Small intestine (tissue), 7 donors: ENCODE measurements at regions not wholly inside any gene's neighbourhood (a gene's known extent, or its start where the extent isn't known, plus 50 kb on each side); places are given as distances from the start of the nearest gene placed in this dataset.
"Not testable (repeated sequence)": the region's sequence is repeated elsewhere in the genome, so short reads cannot be mapped to it uniquely, and the experiment has no call there.

Source experiments
- DNase-seq, 2 donors: peaks; one replicate each; pipeline versions ENCODE4 v3.0.0 to v3.0.0-alpha.2; 2013
- FAIRE-seq: peaks from 2 replicates; lab custom pipeline; 2012; peaks lifted over from hg19 to GRCh38; lab: Jason Lieb, UNC
- H3K27ac ChIP-seq, 3 donors: one replicate each; pipeline ENCODE4 v1.5.1; 2013; ENCODE audit warnings: low read length in 2 of 3, mild to moderate bottlenecking in 2 of 3, control low read depth in 1 of 3, inconsistent platforms in 1 of 3, low read depth in 1 of 3, moderate library complexity in 1 of 3
- H3K27me3 ChIP-seq, 3 donors: one replicate each; pipeline ENCODE4 v1.6.1; 2013; ENCODE audit warnings: low read length in 3 of 3, inconsistent platforms in 1 of 3; ENCODE audit not compliant: control insufficient read depth in 3 of 3, insufficient read depth in 3 of 3
- H3K36me3 ChIP-seq, 3 donors: one replicate each; pipeline ENCODE4 v1.6.1; 2013; ENCODE audit warnings: low read length in 3 of 3, inconsistent platforms in 1 of 3, low read depth in 1 of 3, mild to moderate bottlenecking in 1 of 3, moderate library complexity in 1 of 3; ENCODE audit not compliant: control insufficient read depth in 3 of 3, insufficient read depth in 2 of 3
- H3K4me1 ChIP-seq, 3 donors: one replicate each; pipeline ENCODE4 v1.6.1; 2013; ENCODE audit warnings: low read length in 2 of 3, inconsistent platforms in 1 of 3, low read depth in 1 of 3, mild to moderate bottlenecking in 1 of 3, moderate library complexity in 1 of 3; ENCODE audit not compliant: control insufficient read depth in 3 of 3, insufficient read depth in 2 of 3
- H3K4me3 ChIP-seq, 3 donors: one replicate each; pipeline ENCODE4 v1.5.1; 2013; ENCODE audit warnings: low read length in 3 of 3, control low read depth in 1 of 3, inconsistent platforms in 1 of 3, low read depth in 1 of 3, mild to moderate bottlenecking in 1 of 3, moderate library complexity in 1 of 3
- H3K9me3 ChIP-seq, 2 donors: one replicate each; pipeline ENCODE4 v1.6.1; 2013; ENCODE audit warnings: low read depth in 1 of 2, low read length in 1 of 2; ENCODE audit not compliant: control insufficient read depth in 2 of 2, insufficient read depth in 1 of 2
- WGBS, 3 donors: extraction: QIAGEN DNeasy Blood & Tissue Kit; methylation state at CpG; one replicate each; pipeline ENCODE4 v1.1.7; 2013; 5-methylcytosine and 5-hydroxymethylcytosine counted together
- donor health status: healthy with polysubstance abuse.
- donor health status: control.
- donor health status: control.
- donor health status: Bipolar disorder and iron deficiency.
- donor health status: healthy.

- Histone ChIP-seq H3K4me3 (no peak overlapping the region), H3K4me1 (no peaks in the 10 kb centered on the region), H3K27me3 (no peaks in the 10 kb centered on the region), H3K9me3 (peaks cover 0 to 2% of the 10 kb centered on the region in 2 donors), H3K36me3 (no peaks in the 10 kb centered on the region), H3K27ac (no peak overlapping the region)
- no peak for FAIRE-seq
- no peak for DNase-seq
- 87 to 96% (median 91%) methylated on average over 10 of the region's 10 CpGs for WGBS, 3 donors
Measured at GRCh38 chr6:168189200-168190013, 110.4 kb upstream of the FRMD1 start.

GRCh38 chr6:168188369-168189199 lies 109.6 kb upstream of the FRMD1 start:
- WGBS, 3 donors, result 80 to 84% (median 83%) methylated on average over 17 of the region's 17 CpGs
- no peak overlapping the region for H3K4me3 ChIP-seq
- H3K4me1 ChIP-seq, result no peaks in the 10 kb centered on the region
- DNase-seq (no peak), FAIRE-seq (no peak)
- no peaks in the 10 kb centered on the region for H3K36me3 ChIP-seq
- H3K27ac ChIP-seq, result no peak overlapping the region
- H3K27me3 ChIP-seq, result no peaks in the 10 kb centered on the region
- H3K9me3 ChIP-seq, result peaks cover 0 to 2% of the 10 kb centered on the region in 2 donors

- FAIRE-seq (no peak), DNase-seq (no peak)
- WGBS, 3 donors, result 83 to 91% (median 87%) methylated on average over 5 of the region's 5 CpGs
Measured at GRCh38 chr6:168186438-168186837, 107.4 kb upstream of the FRMD1 start.

GRCh38 chr6:168186018-168186417 lies 107.0 kb upstream of the FRMD1 start:
- H3K4me3 ChIP-seq, DNase-seq, H3K4me1 ChIP-seq, H3K27me3 ChIP-seq, H3K36me3 ChIP-seq, FAIRE-seq, H3K27ac ChIP-seq, H3K9me3 ChIP-seq: not testable (repeated sequence)
- WGBS, 3 donors, result 71 to 87% (median 84%) methylated on average over 1 of the region's 1 CpG

More at GRCh38 chr6:168186438-168186837, 107.4 kb upstream of the FRMD1 start:
- H3K27ac ChIP-seq, result no peak overlapping the region
- H3K27me3 ChIP-seq, result no peaks in the 10 kb centered on the region
- no peak overlapping the region for H3K4me3 ChIP-seq
- peaks cover 0 to 2% of the 10 kb centered on the region in 2 donors for H3K9me3 ChIP-seq
- no peaks in the 10 kb centered on the region for H3K36me3 ChIP-seq
- no peaks in the 10 kb centered on the region for H3K4me1 ChIP-seq

- peaks cover 0 to 2% of the 10 kb centered on the region in 2 donors for H3K9me3 ChIP-seq
- 90 to 96% (median 91%) methylated on average over 5 of the region's 5 CpGs for WGBS, 3 donors
- H3K4me3 ChIP-seq, result no peak overlapping the region
- H3K36me3 ChIP-seq, result no peaks in the 10 kb centered on the region
- DNase-seq (no peak), FAIRE-seq (no peak)
- no peaks in the 10 kb centered on the region for H3K27me3 ChIP-seq
- H3K27ac ChIP-seq, result no peak overlapping the region
- peaks cover 0 to 5% (median 0%) of the 10 kb centered on the region in 3 donors for H3K4me1 ChIP-seq
Measured at GRCh38 chr6:168184701-168185100, 105.7 kb upstream of the FRMD1 start.

- H3K27me3 ChIP-seq, result no peaks in the 10 kb centered on the region
- DNase-seq (no peak), FAIRE-seq (no peak)
- H3K36me3 ChIP-seq, result no peaks in the 10 kb centered on the region
- 76 to 83% (median 81%) methylated on average over 6 of the region's 6 CpGs for WGBS, 3 donors
- H3K4me3 ChIP-seq, result no peak overlapping the region
- H3K9me3 ChIP-seq, result peaks cover 0 to 2% of the 10 kb centered on the region in 2 donors
- H3K27ac ChIP-seq, result no peak overlapping the region
- peaks cover 0 to 5% (median 0%) of the 10 kb centered on the region in 3 donors for H3K4me1 ChIP-seq
Measured at GRCh38 chr6:168183613-168183970, 104.6 kb upstream of the FRMD1 start.

GRCh38 chr6:168182908-168183612 lies 104.0 kb upstream of the FRMD1 start:
- FAIRE-seq (no peak), DNase-seq (no peak)
- H3K9me3 ChIP-seq, result peaks cover 0 to 2% of the 10 kb centered on the region in 2 donors
- H3K36me3 ChIP-seq, result no peaks in the 10 kb centered on the region
- H3K27ac ChIP-seq, result no peak overlapping the region
- WGBS, 3 donors, result 82 to 90% (median 88%) methylated on average over 22 of the region's 22 CpGs
- H3K4me1 ChIP-seq, result peaks cover 0 to 5% (median 0%) of the 10 kb centered on the region in 3 donors
- H3K4me3 ChIP-seq, result no peak overlapping the region
- no peaks in the 10 kb centered on the region for H3K27me3 ChIP-seq

GRCh38 chr6:168182366-168182765 lies 103.4 kb upstream of the FRMD1 start:
- Histone ChIP-seq H3K9me3 (peaks cover 0 to 2% of the 10 kb centered on the region in 2 donors), H3K36me3 (no peaks in the 10 kb centered on the region), H3K27me3 (no peaks in the 10 kb centered on the region), H3K27ac (no peak overlapping the region), H3K4me1 (peaks cover 0 to 5% (median 0%) of the 10 kb centered on the region in 3 donors), H3K4me3 (no peak overlapping the region)
- DNase-seq (no peak), FAIRE-seq (no peak)
- 74 to 86% (median 76%) methylated on average over 8 of the region's 8 CpGs for WGBS, 3 donors
